SU-DHL-6 (cell line): ENCODE measurements at regions not wholly inside any gene's neighbourhood (a gene's known extent, or its start where the extent isn't known, plus 50 kb on each side); places are given as distances from the start of the nearest gene placed in this dataset.

ENCODE experiments used
- CTCF ChIP-seq: fragments of 200-600 bp; sonication (generic); IDR thresholded peaks from one replicate; pipeline ENCODE4 v1.5.1; 2017; ENCODE audit warnings: antibody characterized with exemption, mild to moderate bottlenecking, low read length, moderate library complexity; ENCODE audit not compliant: insufficient read depth, poor library complexity, severe bottlenecking
- EZH2phosphoT487 ChIP-seq: fragments of 200-600 bp; sonication (generic), shearing (Covaris generic); conservative IDR thresholded peaks from 2 replicates; pipeline ENCODE4 v1.6.1; 2018; ENCODE audit warnings: mild to moderate bottlenecking, antibody characterized with exemption, low read length, moderate library complexity, mixed read lengths

GRCh38 chr11:122230385-122230755, 114.4 kb upstream of the BLID start:
- TF ChIP-seq CTCF (no peak), EZH2phosphoT487 (no peak)
